Stimulated activated naive B cell treated with anti-CD40 and anti-IgM and Interleukin-4, amounts not matched to agents 10 μg/mL and 1 μg/mL and 100 μg/mL, for 72 hours (primary cell): ENCODE measurements at regions not wholly inside any gene's neighbourhood (a gene's known extent, or its start where the extent isn't known, plus 50 kb on each side); places are given as distances from the start of the nearest gene placed in this dataset.

ENCODE experiments used
- ATAC-seq, 2 donors: fragments of 150-1000 bp; cut with Tn5 transposase; replicated peaks; 2 replicates each; pipeline ENCODE4 v1.10.0; 2021; ENCODE audit warnings: moderate library complexity in 1 of 2
- DNase-seq: peaks from one replicate; pipeline ENCODE4 v3.0.0; 2021
- H3K27ac Mint-ChIP-seq: one replicate; pipeline ENCODE4 v1.8.0; 2022; ENCODE audit warnings: mild to moderate bottlenecking, mixed read lengths
- H3K27me3 Mint-ChIP-seq, 2 donors: one replicate each; pipeline ENCODE4 v1.8.0; 2022; ENCODE audit warnings: mixed read lengths in 2 of 2
- H3K36me3 Mint-ChIP-seq, 2 donors: one replicate each; pipeline ENCODE4 v1.8.0; 2022; ENCODE audit warnings: mixed read lengths in 2 of 2, mild to moderate bottlenecking in 1 of 2
- H3K4me1 Mint-ChIP-seq, 2 donors: one replicate each; pipeline ENCODE4 v1.8.0; 2022; ENCODE audit warnings: mixed read lengths in 2 of 2, mild to moderate bottlenecking in 1 of 2
- H3K4me3 Mint-ChIP-seq, 2 donors: one replicate each; pipeline ENCODE4 v1.8.0; 2022; ENCODE audit warnings: mild to moderate bottlenecking in 2 of 2, mixed read lengths in 2 of 2, moderate library complexity in 1 of 2
- H3K9me3 Mint-ChIP-seq, 2 donors: one replicate each; pipeline ENCODE4 v1.8.0; 2022; ENCODE audit warnings: mixed read lengths in 2 of 2, mild to moderate bottlenecking in 1 of 2

DNA sequence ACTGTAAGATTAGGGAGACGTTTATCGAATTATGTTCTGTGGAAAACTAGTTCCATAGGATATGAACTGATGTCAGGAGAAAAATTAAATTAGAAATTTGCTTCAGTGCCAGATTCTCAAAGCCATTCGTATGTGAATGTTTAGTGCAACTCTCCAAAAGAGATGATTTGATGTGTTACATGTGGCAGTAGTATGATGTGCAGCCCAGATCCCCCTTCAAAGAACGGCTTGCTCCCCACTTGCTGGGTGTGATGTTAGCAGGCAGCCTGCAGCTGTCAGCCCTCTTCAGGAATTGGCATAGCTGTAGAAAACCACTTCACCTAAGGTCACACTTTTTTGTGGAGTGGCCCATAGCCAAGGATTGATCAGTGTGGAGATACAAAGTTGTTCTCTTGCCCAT lies 127.0 kb upstream of the CCDC54 start:
- Mint-ChIP-seq H3K4me3 (no peak overlapping the region), H3K27me3 (no peaks in the 10 kb centered on the region), H3K9me3 (no peaks in the 10 kb centered on the region), H3K4me1 (no peaks in the 10 kb centered on the region), H3K27ac (no peak overlapping the region), H3K36me3 (no peaks in the 10 kb centered on the region)
- DNase-seq (no peak), ATAC-seq (no peak)

DNA sequence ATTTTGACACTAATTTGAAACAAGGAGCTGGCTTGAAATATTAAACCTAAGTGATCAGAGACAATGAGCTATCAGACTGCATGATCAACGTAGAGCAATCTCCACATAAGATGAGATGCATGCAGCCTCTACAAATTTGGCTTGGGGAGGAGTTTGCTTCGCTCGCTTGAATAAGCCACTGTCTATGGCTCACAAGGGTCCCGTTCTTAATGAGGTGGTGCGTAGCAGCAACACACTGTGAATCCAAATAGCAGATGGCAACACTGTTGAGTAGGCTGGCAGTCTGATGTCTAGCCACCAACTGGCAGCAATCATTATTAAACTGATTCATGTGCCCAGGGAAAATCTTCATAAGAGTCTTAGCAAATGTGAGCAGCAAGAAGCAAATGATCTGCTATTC lies 125.4 kb upstream of the CCDC54 start:
- ATAC-seq, result no peak
- no peak for DNase-seq
- Mint-ChIP-seq H3K4me1 (no peaks in the 10 kb centered on the region), H3K36me3 (no peaks in the 10 kb centered on the region), H3K27ac (no peak overlapping the region), H3K9me3 (no peaks in the 10 kb centered on the region), H3K27me3 (no peaks in the 10 kb centered on the region), H3K4me3 (no peak overlapping the region)

DNA sequence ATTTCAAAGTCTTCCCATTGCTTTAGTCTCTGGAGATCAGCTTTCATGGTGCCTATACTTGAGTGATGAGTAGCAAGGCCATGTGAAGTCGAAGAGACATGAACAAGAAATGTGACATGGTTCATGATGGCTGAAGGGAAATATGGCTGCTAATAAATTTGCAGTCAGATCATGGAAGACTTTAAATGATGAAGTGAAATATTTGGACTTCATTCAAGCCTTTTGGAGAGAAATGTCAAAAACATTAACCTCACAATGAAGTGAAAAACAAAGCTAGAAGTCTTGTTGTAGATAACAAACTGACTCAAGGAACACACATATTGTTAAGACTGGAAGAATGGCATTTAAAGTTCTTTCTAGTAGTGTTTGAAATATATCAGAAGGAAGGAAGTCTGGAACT lies 120.3 kb upstream of the CCDC54 start:
- Mint-ChIP-seq H3K9me3 (no peaks in the 10 kb centered on the region), H3K4me3 (no peak overlapping the region), H3K4me1 (no peaks in the 10 kb centered on the region), H3K36me3 (no peaks in the 10 kb centered on the region), H3K27me3 (no peaks in the 10 kb centered on the region), H3K27ac (no peak overlapping the region)
- ATAC-seq (no peak), DNase-seq (no peak)

DNA sequence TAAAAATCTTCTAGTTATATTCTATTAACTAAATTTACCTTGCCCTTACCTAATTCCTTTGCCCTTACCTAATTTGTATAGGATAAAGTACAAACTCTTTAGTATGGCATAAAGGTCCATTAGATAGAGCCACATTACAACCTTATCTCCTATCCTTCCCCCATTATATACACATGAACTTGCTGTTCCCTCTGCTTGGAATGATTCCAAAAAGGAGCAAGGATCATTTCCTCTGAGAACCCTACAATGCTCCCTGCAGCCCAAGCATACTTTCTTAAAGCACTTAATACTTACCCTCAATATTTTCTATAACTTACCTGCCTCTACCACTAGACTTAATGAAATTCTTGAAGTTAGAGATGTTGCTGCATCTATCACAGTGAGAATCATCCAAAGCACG lies 118.9 kb upstream of the CCDC54 start:
- ATAC-seq (no peak), DNase-seq (no peak)
- Mint-ChIP-seq H3K36me3 (no peaks in the 10 kb centered on the region), H3K4me3 (no peak overlapping the region), H3K27me3 (no peaks in the 10 kb centered on the region), H3K9me3 (no peaks in the 10 kb centered on the region), H3K4me1 (no peaks in the 10 kb centered on the region), H3K27ac (no peak overlapping the region)

DNA sequence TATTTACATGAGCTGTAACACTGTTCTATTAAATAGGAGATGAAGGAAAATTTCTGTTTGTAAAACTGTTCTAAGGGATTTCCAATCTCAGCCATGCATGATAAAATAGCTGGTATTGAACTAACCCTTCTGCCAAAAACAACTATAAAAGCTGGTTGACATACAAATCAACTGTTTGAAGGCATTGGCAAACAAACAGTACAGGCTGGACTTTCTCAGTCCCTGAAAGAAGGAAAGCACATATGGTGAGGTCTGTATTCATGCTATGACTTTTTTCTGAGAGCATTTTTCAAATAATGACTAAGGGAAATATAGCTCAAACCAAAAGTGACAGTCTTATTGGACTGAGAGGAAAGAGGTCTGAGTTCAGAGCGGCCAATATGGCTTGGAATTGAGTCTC lies 117.0 kb upstream of the CCDC54 start:
- no peak overlapping the region for H3K27ac Mint-ChIP-seq
- no peaks in the 10 kb centered on the region for H3K36me3 Mint-ChIP-seq
- H3K4me3 Mint-ChIP-seq, result no peak overlapping the region
- no peaks in the 10 kb centered on the region for H3K27me3 Mint-ChIP-seq
- ATAC-seq, result no peak
- H3K9me3 Mint-ChIP-seq, result no peaks in the 10 kb centered on the region
- no peaks in the 10 kb centered on the region for H3K4me1 Mint-ChIP-seq
- DNase-seq, result no peak

DNA sequence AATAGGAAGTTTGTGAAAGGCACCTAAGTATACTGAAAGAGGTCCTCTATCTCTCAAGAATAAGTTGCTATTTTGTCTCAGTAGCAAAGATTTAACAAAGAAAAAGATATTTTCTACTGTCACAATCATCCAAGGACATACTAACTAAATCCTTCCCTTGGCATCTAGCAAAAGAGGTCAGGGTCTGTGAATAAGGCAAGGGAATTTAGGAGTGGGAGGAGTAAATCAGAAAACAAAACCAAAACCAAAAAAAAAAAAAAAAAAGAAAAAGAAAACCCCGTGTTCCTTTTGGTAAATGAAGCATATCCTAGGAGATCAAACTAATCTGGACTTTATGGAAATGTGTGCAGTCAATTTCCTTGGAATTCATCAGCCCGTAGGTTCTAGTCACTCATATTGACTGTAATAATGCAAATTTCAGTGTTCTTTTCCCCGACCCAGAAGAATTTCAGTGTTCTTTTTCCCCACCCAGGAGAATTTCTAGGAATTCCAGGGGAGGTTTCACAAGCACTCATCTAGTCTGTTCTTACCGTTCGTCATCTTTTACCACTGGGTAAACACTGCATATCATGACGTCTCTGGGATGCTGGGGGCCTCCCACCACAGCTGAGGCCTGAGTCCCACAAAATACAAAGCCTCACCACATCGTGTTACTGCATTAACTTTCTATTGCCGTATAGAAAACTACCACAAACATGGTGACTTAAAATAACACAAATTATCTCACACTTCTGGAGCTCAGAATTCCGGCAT lies 113.8 kb upstream of the CCDC54 start:
- Mint-ChIP-seq H3K4me3 (no peak overlapping the region), H3K4me1 (no peaks in the 10 kb centered on the region), H3K36me3 (no peaks in the 10 kb centered on the region), H3K9me3 (no peaks in the 10 kb centered on the region), H3K27ac (no peak overlapping the region), H3K27me3 (peaks cover 0 to 3% of the 10 kb centered on the region in 2 donors)
- ATAC-seq, result no peak
- no peak for DNase-seq

DNA sequence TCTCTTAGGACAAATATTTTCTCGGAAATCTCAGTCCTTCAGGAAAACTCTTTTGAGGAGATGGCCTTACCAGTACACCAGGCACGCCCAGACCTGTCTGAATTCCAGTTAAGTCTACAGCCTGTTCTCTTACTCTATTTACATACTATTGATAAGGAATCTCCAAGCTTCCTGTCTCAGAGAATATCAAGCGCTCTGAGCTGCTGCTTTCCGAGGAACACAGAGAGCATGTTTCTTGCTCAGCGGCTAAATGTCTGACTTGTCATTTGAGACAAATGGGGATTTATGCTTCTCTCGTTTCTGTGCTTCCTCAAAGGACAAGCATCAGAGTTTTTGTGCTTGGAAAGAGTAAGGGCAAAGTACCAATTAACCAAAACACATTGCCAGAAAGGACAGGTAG lies 112.4 kb upstream of the CCDC54 start:
- ATAC-seq (no peak), DNase-seq (no peak)
- Mint-ChIP-seq H3K4me3 (no peak overlapping the region), H3K36me3 (no peaks in the 10 kb centered on the region), H3K27me3 (peaks cover 0 to 3% of the 10 kb centered on the region in 2 donors), H3K9me3 (no peaks in the 10 kb centered on the region), H3K27ac (no peak overlapping the region), H3K4me1 (no peaks in the 10 kb centered on the region)

DNA sequence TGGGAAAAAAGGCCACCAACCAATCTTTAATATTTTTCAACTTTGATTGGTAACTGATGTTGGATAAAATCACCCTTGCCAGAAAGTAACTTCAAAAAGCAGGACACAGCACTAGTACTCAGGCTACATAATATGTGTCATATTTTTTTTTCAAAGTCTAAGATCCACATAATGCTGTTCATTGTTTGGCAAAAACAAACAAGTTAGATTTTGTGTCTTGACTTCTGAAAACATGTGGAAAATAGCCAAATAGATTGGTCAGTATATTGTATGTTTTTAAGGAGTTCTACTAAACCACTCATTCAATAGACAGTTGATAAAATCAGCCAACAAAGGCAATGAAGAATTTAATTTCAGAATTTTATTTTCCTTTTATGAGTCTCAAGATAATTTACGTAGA lies 111.7 kb upstream of the CCDC54 start:
- Mint-ChIP-seq H3K4me1 (no peaks in the 10 kb centered on the region), H3K4me3 (no peak overlapping the region), H3K27ac (no peak overlapping the region), H3K9me3 (no peaks in the 10 kb centered on the region), H3K36me3 (no peaks in the 10 kb centered on the region), H3K27me3 (peaks cover 0 to 3% of the 10 kb centered on the region in 2 donors)
- no peak for DNase-seq
- no peak for ATAC-seq

DNA sequence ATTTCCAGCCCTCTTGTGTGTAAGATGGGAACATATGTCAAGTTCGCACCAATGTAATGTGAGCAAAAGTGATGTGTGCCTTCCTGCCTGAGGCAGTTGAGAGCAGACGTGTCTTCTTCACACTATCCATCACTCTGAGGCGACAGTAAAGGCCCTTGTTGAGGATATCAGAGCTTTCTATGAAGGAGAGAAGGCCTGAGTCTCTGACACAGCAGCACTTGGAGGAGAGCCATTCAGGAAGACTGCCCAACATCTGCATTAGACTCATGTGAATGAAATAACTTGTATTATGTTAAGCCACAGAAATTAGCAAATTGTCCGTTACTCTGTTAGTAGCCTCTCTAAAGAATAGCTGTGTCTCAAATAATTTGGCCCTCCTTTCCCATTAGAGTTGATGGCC lies 108.8 kb upstream of the CCDC54 start:
- H3K4me3 Mint-ChIP-seq, result no peak overlapping the region

DNA sequence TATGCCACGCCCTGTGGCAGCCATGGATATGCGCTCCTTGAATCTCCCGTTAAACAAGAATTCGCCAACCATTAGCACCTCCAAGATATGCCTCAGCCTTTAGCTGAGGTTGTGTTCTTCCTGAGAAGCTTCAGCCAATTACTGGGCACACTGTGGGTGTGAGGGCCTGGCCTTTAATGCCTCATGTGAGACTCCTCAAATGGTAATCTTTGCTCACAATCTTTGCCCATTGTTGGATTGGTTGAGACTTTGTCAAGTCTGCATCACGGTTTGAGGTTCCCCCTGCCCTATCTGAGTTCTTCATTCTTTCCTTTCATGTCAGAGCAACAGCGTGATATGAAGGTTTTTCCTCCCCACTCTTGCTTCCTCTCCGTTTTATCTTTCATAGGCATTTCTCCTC lies 108.1 kb upstream of the CCDC54 start:
- Mint-ChIP-seq H3K9me3 (no peaks in the 10 kb centered on the region), H3K27me3 (peaks cover 0 to 7% of the 10 kb centered on the region in 2 donors), H3K27ac (no peak overlapping the region), H3K36me3 (no peaks in the 10 kb centered on the region), H3K4me3 (no peak overlapping the region), H3K4me1 (no peaks in the 10 kb centered on the region)
- DNase-seq (no peak), ATAC-seq (no peak)

More for the DNA sequence above, 108.8 kb upstream of the CCDC54 start:
- no peaks in the 10 kb centered on the region for H3K4me1 Mint-ChIP-seq
- ATAC-seq (no peak), DNase-seq (no peak)
- no peaks in the 10 kb centered on the region for H3K36me3 Mint-ChIP-seq
- H3K27me3 Mint-ChIP-seq, result peaks cover 0 to 3% of the 10 kb centered on the region in 2 donors
- H3K9me3 Mint-ChIP-seq, result no peaks in the 10 kb centered on the region
- H3K27ac Mint-ChIP-seq, result no peak overlapping the region

DNA sequence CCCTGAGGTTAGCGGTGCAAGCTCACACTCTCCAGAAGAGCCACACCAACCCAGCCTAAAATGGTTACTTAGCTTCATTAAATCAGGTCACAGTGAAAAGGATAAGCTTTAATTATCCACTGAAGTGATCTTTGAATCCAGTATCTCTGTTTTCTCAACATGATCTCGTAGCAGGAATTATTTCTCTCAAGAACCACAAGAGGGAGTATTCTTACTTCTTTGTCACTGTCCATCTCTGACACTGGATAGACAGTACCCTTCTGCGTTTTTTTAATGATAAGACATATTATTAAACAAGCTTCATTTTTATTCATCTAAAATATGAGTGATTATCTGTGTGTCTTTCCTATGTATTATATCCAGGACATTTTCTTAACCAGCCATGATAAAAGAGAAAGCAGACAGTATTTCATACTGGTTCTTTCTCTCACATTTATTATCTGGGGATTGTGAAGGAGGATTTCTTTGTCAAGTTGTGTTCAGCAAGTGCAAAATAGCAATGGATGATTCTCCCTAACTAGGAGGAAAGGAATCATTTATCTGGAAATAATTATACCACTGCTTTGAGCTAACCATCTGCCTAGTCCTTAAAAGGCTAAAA lies 105.4 kb upstream of the CCDC54 start:
- Mint-ChIP-seq H3K27ac (no peak overlapping the region), H3K27me3 (peaks cover 0 to 11% of the 10 kb centered on the region in 2 donors), H3K36me3 (no peaks in the 10 kb centered on the region), H3K4me3 (no peak overlapping the region), H3K4me1 (no peaks in the 10 kb centered on the region), H3K9me3 (no peaks in the 10 kb centered on the region)
- DNase-seq (no peak), ATAC-seq (peak; percentile 56 to 57)

DNA sequence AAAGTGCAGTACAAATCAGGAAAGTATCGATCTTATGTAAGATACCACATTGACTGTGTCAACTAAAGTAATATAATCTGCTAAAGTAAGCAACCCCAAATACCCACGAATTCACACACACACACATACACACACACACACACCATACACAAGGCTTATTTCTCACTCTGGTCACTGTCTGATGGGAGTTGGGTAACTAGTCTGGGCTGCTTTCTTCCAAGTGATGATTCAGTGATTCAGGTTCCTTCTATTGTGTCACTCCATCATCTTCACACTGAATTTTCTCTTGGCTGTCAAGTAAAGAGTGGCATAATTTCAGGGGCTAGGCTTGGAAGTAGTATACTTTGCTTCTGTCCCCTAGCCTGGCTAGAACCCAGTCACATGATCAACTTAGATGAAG lies 104.8 kb upstream of the CCDC54 start:
- ATAC-seq, result no peak
- H3K4me3 Mint-ChIP-seq, result no peak overlapping the region

DNA sequence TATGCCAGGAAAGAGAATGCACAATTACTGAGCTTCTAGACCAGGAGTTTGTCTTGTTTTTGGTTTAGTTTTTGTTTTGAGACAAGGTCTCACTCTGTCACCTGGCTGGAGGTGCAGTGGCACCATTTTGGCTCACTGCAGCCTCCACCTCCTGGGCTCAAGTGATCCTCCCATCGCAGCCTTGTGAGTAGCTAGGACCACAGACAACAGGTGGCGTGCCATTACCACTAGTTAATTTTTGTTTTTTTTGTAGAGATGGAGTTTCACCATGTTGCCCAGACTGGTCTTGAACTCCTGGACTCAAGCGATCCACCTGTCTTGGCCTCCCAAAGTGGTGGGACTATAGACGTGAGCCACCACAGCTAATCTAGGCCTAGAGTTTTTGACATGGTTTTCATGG lies 104.4 kb upstream of the CCDC54 start:
- Mint-ChIP-seq H3K27ac (no peak overlapping the region), H3K9me3 (no peaks in the 10 kb centered on the region), H3K4me1 (no peaks in the 10 kb centered on the region), H3K4me3 (no peak overlapping the region), H3K36me3 (no peaks in the 10 kb centered on the region), H3K27me3 (peaks cover 0 to 8% of the 10 kb centered on the region in 2 donors)
- ATAC-seq, result no peak
- no peak for DNase-seq

More for the DNA sequence above, 104.8 kb upstream of the CCDC54 start:
- Mint-ChIP-seq H3K4me1 (no peaks in the 10 kb centered on the region), H3K27me3 (peaks cover 0 to 8% of the 10 kb centered on the region in 2 donors), H3K36me3 (no peaks in the 10 kb centered on the region), H3K27ac (no peak overlapping the region), H3K9me3 (no peaks in the 10 kb centered on the region)
- no peak for DNase-seq

DNA sequence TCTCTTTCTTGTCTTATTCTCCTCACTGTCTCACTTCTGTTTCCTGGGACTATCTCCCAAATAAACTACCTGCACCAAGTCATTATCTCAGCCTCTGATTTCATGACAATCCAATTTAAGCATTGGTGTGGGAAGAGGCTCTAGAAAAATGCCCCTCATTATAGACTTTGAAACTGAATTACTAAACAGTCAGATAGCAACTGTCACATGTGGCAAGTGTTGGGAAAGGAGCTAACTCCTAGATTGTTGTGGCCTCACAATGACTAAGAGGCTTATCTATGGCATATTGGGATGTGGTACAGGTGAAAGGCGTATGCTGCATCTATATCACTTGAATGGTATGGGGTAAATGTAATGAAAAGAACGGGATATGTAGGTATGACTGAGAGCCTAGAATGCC lies 103.5 kb upstream of the CCDC54 start:
- Mint-ChIP-seq H3K9me3 (no peaks in the 10 kb centered on the region), H3K4me3 (no peak overlapping the region), H3K27me3 (peaks cover 0 to 8% of the 10 kb centered on the region in 2 donors), H3K36me3 (no peaks in the 10 kb centered on the region), H3K4me1 (no peaks in the 10 kb centered on the region), H3K27ac (no peak overlapping the region)
- DNase-seq (no peak), ATAC-seq (no peak)

DNA sequence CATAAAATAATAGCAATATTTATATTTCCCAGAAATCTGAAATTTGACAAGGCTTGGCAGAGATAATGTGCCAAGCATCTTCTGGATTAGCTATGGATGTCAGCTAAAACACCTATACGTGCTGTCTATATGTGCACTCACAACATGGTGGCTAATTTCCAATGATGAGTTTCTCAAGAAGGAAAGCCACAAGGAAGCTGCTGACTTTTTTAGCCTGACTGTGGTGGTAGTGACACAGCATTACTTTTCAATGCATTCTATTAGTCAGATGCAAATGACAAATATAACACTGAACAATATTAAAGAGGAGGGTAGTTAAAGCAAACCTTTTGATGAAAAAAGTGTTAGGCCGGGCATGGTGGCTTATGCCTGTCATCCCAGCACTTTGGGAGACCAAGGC lies 101.7 kb upstream of the CCDC54 start:
- no peak overlapping the region for H3K4me3 Mint-ChIP-seq
- no peaks in the 10 kb centered on the region for H3K9me3 Mint-ChIP-seq
- no peaks in the 10 kb centered on the region for H3K36me3 Mint-ChIP-seq
- no peak for ATAC-seq
- peaks cover 0 to 8% of the 10 kb centered on the region in 2 donors for H3K27me3 Mint-ChIP-seq
- no peak overlapping the region for H3K27ac Mint-ChIP-seq
- no peak for DNase-seq
- H3K4me1 Mint-ChIP-seq, result no peaks in the 10 kb centered on the region
